Erythroblast (primary cell): ENCODE measurements at regions not wholly inside any gene's neighbourhood (a gene's known extent, or its start where the extent isn't known, plus 50 kb on each side); places are given as distances from the start of the nearest gene placed in this dataset.
"Not testable (repeated sequence)": the region's sequence is repeated elsewhere in the genome, so short reads cannot be mapped to it uniquely, and the experiment has no call there.

Source experiments
- DNase-seq, 2 experiments: peaks; one replicate each; lab custom pipeline; 2025; lab: John Stamatoyannopoulos, UW
- GATA1 ChIP-seq: IDR thresholded peaks from 2 replicates; pipeline ENCODE4 v1.6.1; 2011; ENCODE audit warnings: low read depth, mild to moderate bottlenecking, control low read depth, low read length, moderate library complexity
- POLR2A ChIP-seq: IDR thresholded peaks from 2 replicates; pipeline ENCODE4 v1.6.1; 2011; ENCODE audit warnings: mild to moderate bottlenecking, low read length

DNA sequence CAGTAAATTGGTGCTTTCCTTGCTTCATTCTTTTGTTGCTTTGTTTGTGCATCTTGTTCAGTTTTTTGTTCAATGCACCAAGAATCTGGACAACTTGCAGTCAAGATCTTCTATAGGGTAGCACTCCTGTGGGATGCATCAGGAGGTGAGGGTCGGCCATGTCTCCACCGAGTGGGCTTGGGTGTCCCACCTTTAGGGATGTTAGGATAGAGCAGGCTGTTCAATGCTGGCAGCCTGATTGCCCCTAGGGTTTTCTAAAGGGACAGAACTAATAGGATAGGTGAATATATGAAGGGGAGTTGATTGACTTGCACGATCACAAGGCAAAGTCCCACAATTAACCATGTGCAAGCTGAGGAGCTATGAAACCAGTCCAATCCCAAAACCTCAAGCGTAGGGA lies 109.9 kb downstream of the GLRX3 start:
- no peak for TF ChIP-seq POLR2A
- TF ChIP-seq GATA1, result no peak
- DNase-seq, result no peak

DNA sequence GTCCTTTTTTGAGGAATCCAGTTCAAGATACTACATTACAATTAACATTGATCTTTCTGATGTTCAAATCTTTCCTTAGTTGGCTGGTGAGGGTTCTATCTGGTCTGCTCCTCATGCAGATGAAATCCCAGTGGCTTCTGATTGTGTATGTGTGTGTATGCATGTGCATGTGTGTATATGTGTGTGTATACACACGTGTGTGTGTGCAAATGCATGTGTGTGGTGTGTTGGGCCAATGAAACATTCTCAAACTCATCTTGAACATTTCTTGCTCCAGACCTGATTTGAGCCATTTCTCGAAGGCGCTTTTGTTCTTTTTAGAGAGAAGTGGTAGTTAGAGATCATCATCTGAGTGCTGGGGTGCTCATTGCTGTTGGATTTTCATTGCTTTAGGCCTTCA lies 113.9 kb downstream of the GLRX3 start:
- no peak for TF ChIP-seq POLR2A
- TF ChIP-seq GATA1, result no peak
- DNase-seq, result no peak

DNA sequence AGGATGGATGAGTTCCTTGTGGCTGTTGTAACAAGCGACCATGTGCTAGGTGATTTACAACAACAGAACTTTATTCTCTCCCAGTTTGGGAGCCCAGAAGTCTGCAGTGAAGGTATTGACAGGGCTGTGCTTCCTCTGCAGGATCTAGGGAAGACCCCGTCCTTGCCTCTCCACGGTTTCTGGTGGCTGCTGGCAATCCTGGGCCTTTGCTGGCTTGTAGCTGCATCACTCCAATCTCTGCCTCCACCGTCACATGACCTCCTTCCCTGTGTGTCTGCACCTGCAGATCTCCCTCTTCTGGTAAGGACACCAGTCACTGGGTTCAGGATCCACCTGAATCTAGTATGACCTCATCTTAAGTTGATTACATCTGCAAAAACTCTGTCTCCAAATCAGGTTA lies 115.6 kb downstream of the GLRX3 start:
- TF ChIP-seq POLR2A (no peak), GATA1 (no peak)
- DNase-seq, result no peak

DNA sequence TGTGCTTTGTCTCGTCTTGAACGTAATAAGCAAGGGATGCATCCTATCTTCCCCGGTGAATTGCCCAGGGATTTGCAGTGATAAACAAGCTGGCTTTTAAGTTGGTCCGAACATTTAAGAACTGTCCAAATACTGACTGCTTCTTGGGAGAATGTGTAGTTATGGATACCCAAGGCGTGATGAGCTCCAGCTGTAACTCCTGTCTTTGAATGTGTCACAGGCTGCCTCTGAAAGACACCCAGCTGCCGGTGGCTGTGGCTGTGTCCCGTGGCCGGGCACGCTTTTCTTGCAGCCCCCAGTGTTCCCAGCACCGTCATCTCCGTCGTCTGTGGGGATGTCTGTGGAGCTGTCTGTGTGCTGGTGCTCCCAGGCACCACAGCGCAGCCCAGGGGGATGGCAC lies 118.1 kb downstream of the GLRX3 start:
- TF ChIP-seq GATA1, result no peak
- no peak for TF ChIP-seq POLR2A
- no peak for DNase-seq

DNA sequence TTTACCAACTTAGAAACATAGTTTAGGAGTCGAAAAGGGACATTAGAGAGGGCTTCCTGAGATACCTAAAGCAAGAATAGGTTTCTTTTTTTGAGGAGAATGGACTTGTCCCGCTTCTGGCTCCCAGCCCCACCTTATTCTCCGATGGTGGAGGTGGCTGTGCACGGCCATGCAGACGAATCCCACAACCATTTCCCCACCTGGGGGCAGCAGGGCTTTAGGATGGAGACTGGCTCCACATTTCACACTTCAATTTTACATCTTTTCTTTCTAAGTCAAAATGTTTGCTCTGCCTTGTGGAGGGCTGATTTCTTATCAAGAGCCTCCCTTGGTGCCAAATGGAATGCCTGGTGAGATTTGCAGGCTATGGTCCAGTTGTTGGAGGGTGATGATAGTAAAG lies 118.5 kb downstream of the GLRX3 start:
- no peak for DNase-seq
- TF ChIP-seq POLR2A, result no peak

DNA sequence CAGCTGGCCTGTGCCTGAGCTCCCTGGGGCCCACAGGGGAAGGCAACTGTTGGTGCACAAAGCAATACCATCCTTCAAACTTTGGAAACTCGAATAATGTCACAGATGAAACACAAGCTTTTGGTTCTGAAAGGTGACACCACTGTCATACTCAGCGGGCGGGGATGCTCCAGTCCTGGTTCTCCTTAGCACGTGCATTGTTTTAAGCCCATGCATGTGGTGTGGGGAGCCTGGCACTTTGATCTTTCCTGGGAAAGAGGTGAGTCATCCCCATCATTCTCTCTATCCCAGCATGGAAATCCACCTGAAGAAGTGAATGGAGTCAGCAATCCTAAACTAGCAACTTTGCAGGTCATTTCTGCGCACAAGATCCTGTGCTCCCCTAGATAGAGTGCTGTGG lies 119.6 kb downstream of the GLRX3 start:
- no peak for DNase-seq
- TF ChIP-seq POLR2A, result no peak
- TF ChIP-seq GATA1, result no peak

DNA sequence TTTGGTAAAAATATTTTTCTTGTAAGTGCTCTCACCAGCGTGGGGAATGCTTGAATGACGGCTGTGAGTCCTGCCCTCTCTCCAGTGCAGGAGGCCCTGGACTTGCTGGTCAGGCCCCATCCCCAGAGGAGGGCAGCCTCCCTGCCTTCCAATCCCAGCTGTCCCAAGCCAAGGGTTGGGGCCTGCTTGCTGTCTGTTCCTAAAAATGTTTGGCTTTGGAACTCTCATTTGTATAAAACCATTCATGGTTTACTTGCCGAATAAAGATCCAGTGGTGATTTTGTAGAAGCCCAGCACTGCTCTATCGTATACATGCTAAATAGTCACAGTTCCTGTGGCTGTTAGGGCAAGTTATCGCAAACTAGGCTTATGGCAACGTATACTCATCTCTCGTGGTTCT lies 121.7 kb downstream of the GLRX3 start:
- no peak for TF ChIP-seq GATA1
- TF ChIP-seq POLR2A, result no peak
- no peak for DNase-seq

DNA sequence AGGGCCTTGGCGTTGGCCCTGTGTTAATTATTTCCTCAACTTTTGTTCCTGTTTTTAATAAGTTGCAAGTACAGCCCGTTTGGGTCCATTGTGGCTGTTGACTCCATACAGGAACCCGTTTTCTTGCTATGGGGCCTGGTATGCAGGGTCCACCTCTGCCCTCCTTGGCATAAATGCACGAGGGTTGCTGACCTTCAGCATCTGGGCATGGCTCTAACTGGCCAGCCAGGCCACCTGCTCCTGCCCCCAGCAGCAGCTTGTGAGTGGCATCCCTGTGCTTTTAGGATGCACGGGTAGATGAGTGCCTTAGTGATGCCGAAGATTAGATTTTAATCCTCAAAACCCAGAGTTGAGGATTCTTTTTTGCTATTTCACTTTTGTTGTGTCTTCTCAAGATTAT lies 123.2 kb downstream of the GLRX3 start:
- no peak for DNase-seq
- TF ChIP-seq POLR2A, result no peak
- no peak for TF ChIP-seq GATA1

DNA sequence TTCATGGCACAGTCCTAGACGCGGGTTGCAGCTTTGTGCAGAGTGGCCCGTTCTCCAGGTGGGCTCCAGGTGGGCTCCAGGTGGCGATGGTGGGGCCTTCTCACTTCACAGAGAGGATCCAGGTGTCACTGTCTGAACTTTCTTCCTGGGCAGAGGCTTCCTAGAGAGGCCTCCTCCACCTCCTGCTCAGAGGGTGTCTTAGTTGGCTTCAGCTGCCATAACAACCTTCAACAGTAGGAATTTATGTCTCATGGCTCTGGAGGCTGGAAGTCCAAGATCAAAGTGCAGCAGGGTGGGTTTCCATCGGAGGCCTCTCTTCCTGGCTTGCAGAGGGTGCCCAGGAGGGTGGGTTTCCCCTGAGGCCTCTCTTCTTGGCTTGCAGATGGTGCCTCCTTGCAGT lies 125.1 kb downstream of the GLRX3 start:
- TF ChIP-seq GATA1 (no peak), POLR2A (no peak)
- no peak for DNase-seq

DNA sequence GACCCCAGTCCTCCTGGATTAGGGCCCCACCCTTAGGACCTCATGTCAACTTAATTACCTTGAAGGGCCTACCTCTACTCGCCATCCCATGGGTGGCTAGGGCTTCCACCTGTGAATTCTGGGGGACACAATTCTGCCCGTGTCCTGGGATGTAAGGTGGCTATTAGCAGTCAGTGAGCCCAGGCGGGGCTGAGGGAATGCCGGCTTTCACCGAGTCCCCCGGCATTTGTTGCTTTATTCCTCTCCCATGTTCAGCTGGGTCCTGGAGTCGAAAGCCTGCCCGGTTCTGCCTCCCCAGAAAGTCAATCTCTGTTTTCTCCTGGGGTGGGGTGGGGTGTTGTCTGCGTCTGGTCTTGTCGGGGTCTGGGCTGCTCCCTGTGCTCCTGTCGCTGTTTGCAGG lies 125.6 kb downstream of the GLRX3 start:
- TF ChIP-seq GATA1 (no peak), POLR2A (no peak)
- no peak for DNase-seq

DNA sequence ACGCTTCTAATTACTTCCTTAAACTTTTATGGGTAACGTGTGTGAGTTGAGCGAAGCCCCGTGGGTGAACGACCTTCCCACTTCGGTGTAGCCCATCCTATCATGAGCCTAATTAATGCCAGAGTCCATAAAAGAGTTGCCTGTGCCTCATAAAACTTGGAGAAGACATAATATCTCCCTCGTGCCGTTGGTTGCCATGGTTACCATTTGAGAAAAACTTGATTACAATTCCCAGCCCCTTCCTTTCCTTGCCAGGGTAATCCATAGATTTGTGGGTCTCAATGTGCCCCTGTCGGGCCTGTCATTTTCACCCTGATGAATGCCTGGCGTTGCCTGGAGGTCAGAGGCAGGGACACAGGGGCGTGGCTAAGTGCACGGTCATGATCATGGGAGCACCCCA lies 127.1 kb downstream of the GLRX3 start:
- no peak for DNase-seq
- no peak for TF ChIP-seq GATA1
- no peak for TF ChIP-seq POLR2A

DNA sequence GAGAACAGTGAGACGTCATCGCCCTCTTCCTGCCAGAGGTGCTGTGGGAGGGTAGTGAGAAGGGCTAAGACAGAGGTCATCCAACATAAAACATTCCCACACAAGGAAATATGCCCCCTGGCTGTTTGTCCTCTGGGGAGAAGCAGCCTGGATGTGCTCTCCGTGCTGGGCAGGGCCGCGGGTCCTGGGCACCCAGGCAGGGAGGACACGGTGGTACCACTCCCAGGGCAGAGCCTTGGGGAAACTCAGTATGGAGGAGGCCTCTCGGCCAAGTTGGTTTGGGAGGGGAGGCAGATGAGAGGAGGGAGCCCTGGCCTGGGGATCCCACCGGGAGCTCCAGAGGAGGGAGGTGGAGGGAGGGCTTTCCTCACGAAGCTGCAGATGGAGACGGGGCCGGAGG lies 129.4 kb downstream of the GLRX3 start:
- DNase-seq, result no peak
- TF ChIP-seq POLR2A (no peak), GATA1 (no peak)

DNA sequence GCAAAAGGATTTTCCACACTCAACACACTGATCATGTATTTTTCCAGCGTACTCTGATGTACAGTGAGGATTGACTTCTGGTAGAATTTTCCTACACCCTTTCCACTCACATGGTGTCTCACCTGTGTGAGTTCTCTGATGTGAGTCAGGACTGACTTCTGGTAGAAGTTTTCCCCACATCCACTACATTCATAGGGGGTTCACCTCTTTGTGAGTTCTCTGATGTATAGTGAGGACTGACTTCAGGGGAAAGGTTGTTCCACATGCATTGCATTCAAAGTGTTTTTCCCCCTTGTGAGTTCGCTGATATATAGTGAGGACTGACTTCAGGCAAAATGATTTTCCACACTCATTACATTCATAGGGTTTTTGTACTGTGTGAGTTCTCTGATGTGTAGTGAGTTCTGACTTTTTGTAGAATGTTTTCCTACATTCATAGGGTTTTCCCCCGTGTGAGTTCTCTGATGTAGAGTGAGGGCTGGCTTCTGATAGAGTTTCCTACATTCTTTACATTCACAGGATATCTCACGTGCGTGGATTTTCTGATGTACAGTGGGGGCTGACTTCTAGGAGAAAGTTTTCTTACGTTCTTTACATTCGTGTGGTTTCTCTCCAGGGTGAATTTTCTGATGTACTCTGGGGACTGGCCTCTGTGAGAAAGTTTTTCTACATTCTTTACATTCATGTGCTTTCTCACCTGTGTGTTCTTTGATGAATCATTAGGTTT lies 146.5 kb downstream of the GLRX3 start:
- TF ChIP-seq POLR2A, result no peak
- no peak for TF ChIP-seq GATA1

DNA sequence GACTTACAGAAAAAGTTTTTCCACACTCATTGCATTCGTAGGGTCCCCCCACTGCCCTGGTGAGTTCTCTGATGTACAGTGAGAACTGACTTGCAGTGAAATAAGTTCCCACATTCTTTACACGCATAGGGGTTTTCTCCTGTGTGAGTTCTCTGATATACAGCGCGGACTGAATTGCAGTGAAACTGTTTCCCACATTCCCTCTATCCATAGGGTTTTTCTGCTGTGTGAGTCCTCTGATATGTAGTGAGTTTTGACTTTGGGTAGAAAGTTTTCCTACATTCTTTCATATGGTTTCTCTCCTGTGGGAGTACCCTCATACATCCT lies 147.0 kb downstream of the GLRX3 start:
- TF ChIP-seq GATA1 (no peak), POLR2A (no peak)

More for the DNA sequence above, 146.5 kb downstream of the GLRX3 start:
- peak in 1 of 2 experiments; percentile 1 for DNase-seq

DNA sequence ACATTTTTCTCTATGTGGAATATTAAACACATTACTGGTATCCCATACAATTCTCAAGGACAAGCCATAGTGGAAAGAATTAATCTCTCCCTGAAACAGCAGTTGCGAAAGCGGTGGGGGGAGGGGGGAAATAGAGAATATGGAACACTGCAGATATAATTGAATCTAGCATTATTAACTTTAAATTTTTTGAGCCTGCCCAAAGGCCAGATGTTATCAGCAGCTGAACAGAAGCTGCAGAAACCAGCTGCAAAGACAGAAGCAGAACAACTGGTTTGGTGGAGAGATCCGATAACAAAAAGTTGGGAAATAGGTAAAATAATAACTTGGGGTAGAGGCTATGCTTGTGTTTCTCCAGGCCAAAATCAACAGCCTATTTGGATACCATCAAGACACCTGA lies 159.6 kb downstream of the GLRX3 start:
- not testable (repeated sequence) for DNase-seq

More for the DNA sequence above, 147.0 kb downstream of the GLRX3 start:
- DNase-seq, result no peak

DNA sequence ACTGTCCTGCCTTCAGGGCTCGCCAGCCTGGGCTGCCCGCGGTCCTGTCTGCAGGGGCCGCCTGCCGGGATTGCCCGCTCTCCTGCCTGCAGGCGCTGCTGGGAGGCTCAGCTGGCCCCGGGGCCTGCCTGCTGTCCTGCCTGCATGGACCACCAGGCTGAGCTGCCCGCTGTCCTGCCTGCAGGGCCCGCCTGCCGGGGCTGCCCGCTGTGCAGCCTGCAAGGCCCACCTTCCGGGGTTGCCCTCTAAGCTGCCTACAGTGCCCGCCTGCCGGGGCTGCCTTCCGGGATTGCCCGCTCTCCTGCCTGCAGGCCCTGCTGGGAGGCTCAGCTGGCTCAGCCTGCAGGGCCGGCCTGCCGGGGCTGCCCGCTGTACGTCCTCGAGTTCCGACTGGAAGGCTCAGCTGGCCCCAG lies 164.4 kb downstream of the GLRX3 start:
- DNase-seq, result peak in 1 of 2 experiments; percentile 25
- no peak for TF ChIP-seq POLR2A
- no peak for TF ChIP-seq GATA1
